HG02798 (cell line): ENCODE measurements at regions not wholly inside any gene's neighbourhood (a gene's known extent, or its start where the extent isn't known, plus 50 kb on each side); places are given as distances from the start of the nearest gene placed in this dataset.

ENCODE experiments used
- ATAC-seq: cut with Tn5 transposase; IDR thresholded peaks from one replicate; pipeline ENCODE4 v1.9.1; 2021; ENCODE audit warnings: mild to moderate bottlenecking; ENCODE audit not compliant: unreplicated experiment, poor library complexity

DNA sequence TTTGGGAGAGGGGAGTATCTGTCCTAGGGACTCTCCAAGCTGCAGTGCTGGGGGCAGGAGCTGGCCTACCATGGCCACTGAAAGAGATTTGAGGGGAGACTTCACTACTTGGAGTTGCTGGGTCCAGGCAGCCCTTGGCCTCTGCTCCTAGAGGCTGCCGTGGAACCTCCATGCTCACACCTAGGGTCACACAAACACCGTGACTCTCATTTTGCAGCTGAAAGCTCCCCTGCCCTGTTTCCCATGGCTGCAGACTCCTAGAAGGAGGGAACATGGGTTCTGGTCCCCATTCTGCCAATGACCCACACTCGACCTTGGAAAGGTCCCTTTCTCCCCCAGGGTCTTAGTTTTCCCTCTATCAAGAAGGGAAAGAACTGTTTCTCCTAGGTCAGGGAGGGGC, 147.1 kb upstream of the PPP1R26 start:
- no peak for ATAC-seq

DNA sequence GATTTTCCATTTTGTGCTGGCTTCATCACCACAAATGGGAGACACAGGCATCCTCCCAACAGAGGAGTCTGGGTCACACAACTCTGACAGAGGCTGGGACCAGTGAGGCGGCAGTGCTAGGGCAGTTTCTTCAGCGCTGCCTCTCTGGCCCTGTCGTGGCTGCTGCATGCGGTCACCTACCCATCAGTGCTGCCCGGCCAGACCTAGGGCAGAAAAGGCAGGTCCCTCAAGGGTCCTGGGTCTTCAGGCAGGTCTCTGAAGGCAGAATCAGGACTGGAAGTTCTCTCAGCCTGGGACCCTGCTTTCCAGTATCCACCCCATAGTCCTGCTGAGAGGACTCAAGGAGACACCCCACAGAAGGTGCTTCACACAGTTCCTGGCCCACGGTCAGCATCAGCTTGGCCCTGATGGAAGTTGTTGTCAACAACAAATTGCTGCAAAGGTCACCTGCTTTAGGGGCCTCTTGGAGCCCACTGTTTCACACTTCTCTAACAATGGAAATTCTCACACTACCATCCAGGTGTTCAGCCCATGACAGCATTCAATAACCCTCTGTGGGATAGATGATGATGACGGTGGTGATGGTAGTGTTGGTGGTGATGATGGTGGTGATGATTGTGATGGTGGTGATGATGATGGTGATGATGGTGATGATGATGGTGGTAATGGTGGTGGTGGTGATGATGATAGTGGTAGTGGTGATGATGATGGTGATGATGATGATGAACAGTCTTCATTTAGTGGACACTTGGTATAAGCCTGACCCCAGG, 146.4 kb upstream of the PPP1R26 start:
- no peak for ATAC-seq

DNA sequence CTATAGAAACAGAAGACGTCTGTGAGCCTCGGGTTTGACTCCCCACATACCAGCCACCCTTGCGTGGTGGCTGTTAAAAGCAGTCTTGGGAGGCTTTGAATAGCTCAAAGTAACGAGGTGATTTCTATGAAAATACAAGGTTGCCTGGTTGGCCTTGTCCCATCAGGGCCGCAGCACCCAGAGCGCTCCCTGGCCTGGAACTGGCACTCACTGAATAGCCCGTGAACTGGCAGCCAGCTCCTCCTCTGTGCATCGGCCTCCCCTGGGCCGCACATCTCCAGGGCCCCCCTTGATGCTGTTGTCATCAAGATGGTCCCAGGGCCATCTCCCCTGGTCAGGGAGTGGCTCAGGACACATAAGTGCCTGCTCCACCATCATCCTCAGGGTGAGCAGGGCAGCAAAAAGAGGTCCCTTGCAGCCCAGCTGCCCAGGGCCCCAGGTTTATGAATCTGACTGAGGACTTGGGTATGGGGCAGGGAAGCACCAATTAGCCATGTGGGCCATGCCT, 144.6 kb upstream of the PPP1R26 start:
- no peak for ATAC-seq

- ATAC-seq = no peak
These were observed 143.8 kb upstream of the PPP1R26 start for GRCh38 chr9:135335691-135336181.

DNA sequence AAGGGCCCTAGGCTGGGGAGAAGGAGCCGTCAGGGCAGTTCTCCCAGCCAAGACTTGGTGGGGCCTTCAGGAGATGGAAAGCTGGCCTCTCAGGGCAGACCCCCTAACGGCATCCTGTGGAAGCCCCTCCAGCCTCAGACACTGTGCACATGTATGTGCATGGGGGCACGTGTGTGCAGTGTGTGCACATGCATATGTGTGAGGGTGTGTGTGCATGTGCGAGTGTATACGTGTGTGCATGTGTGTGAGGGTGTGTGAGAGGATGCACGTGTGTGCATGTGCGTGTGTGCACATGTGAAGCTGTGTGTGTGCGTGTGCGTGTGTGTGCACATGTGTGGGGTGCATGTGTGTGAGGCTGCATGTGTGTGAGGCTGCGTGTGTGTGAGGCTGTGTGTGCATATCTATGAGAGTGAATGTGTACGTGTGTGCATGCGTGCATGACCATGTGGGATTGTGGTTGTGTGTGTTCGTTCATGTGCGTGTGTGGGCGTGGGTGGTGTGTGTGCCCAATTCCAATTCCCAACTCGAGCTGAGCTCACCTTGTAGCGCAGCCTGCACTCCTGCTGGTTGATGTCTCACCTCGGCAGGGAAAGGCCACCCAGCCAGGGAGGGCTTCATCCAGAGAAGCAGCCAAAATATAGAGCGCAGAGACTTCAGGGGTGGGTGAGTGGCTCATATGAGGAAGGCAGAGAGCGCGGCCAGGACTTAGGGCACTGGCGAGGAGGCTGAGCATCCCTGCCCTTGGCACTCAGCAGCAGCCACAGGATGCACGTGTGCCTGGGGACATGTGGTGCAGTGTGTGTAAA, 142.7 kb upstream of the PPP1R26 start:
- ATAC-seq = no peak

GRCh38 chr9:135338546-135338945, 141.0 kb upstream of the PPP1R26 start:
- ATAC-seq = no peak

DNA sequence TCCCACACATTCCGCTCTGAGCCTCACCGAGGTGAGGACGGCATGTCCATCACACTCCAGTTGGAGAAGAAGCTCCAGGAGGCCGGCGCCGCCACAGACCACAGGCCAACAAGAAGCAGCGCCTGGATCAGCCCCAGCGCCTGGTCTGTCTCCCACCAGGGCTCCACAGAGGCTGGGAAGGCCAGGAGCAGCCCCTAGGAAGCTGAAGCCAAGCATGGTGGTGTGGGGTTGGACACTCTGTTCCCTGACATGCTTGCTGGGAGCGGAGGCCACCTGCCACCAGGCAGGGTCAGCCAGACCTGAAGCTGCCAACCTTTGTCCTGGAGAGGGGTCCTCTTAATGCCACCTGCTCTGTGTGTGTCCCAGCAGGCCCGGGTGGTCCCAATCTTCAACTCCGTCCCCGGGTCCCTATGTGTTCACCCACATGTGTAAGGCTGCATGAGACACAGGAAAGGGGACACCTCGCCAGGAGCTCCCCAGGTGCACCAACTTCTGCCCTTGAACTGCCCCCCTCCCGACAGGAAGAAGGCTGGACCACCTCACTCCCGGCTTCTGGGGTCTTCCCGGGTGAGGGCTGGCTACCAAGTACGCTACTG, 140.1 kb upstream of the PPP1R26 start:
- ATAC-seq = no peak

GRCh38 chr9:135340143-135340655, 139.4 kb upstream of the PPP1R26 start:
- no peak for ATAC-seq

- no peak for ATAC-seq
These were observed 138.7 kb upstream of the PPP1R26 start for GRCh38 chr9:135340726-135341475.

- ATAC-seq = no peak
These were observed 137.9 kb upstream of the PPP1R26 start for GRCh38 chr9:135341612-135342169.

DNA sequence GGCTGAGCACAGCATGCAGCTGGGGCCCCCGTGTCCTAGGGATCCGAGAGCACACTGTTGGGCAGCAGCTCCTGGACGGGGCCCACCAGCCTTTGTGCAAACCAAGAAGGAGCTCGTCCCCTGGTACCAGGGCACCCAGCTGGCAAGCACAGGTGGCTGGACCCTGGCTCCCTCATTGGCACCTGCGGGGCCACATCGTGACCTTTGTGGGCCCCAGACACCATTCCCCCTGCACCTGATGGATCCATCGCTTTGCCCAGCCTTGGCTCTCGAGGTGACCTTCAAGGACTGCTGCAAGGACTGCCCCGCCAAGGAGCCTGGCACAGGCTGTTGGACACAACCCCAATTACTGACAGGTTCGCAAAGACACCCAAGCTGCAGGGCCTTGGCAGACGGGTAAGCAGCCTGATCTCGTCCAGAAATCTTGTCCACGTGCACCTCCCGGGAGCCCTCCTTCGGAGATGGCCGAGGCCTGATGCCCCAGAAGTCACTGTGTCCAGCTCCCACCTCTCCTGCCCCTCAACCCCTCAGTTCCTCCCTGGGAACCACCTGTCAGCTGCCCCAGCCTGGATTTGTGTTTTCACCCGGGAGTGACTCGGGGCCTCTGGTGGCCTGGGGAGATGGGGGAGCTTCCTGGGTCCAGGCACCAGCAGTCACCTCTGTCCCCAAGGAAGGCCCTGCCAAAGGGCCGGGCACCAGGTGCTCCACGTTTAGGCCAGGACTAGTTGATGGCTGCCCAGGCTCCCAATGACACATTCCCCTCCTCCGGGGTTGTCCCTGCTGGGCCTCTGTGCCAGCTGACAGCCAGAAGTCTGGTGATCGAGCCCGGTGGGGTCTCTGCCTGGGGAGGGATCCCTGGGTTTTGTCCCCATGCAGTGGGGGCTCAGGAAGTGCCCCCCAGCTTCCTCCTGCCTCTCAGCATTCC, 137.1 kb upstream of the PPP1R26 start:
- ATAC-seq = no peak

- ATAC-seq = no peak
These were observed 136.4 kb upstream of the PPP1R26 start for GRCh38 chr9:135343136-135343535.

- no peak for ATAC-seq
These were observed 135.6 kb upstream of the PPP1R26 start for GRCh38 chr9:135343837-135344522.

GRCh38 chr9:135344523-135344901, 135.1 kb upstream of the PPP1R26 start:
- no peak for ATAC-seq

DNA sequence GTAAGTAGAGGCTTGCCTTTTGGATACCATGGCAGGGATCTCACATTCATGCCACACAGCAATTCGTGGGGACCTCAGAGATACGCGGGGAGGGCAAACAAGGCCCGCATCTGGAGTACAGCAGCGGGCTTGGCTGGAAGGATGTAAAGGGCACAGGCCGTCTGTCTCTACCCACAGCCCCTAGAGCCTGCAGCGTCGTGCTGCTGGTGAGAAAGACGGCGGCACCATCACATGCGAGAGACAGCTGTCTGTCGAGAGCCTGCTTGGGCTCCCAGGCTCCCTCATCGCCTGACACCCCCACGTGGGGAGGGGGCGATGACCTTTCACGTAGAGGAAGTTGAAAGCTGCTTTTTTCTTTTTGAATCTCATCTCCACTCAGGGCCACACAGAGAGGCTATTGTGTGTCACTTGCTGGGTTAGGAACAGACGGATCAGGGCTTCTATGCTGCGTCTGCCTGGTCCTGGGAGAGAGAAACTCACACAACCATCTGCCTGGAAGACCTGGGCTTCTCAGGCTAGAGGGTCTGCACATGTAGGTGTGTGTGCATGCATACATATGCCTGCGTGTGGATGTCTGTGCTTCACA, 134.6 kb upstream of the PPP1R26 start:
- ATAC-seq = no peak

GRCh38 chr9:135345775-135346433, 133.7 kb upstream of the PPP1R26 start:
- no peak for ATAC-seq

DNA sequence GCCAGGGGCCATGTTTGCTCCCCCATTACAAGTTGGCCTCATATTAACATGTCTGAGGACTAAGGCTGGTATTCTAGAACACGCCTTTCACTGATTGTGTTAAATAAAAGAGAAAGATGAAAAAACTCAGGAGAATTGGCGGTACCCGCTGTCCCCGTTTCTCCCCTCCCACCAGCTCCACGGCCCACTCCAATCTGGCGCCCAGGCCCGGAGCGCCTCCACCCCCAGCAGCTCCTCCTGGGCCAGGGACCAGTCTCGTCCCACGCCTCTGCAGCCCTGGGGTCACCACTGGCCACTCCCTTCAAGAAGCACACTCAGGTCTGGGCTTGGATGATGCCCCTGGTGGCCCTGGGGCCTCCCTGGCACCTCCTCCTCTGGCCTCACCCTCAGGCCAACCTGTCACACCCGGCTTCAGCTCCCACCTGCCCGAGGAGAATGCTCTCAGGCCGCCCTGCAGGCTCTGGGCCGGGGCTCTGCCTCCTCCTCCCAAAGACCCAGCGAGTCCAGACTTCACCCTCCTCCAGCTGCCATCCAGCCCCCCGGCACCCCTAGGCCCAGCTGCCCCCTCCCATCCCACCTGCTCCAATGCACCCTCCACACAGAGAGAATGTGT, 133.0 kb upstream of the PPP1R26 start:
- ATAC-seq = no peak
